Kasumi-1 (cell line): ENCODE measurements at regions not wholly inside any gene's neighbourhood (a gene's known extent, or its start where the extent isn't known, plus 50 kb on each side); places are given as distances from the start of the nearest gene placed in this dataset.

Source experiments
- DNase-seq, 2 experiments: peaks; one replicate each; lab custom pipeline; 2025; lab: John Stamatoyannopoulos, UW

DNA sequence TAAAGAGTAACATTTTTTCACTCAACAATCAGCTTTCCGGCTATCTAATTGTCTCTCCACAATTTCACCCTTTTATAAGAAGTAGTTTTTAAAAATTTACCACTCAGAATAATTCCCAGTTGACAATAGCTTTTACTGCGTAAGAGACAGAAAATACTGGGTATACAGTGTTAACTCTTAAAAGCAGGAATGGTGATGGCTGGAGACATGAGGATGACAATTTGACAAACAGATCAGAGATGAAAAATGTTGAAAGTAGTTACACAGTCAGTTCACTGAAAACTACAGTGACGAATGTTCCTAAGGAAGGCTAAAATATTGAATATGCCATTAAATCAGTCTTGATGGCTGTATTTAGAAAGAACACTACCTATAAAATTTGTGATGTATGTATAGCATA is 1146.8 kb upstream of the B3GALT2 start:
- DNase-seq = no peak

DNA sequence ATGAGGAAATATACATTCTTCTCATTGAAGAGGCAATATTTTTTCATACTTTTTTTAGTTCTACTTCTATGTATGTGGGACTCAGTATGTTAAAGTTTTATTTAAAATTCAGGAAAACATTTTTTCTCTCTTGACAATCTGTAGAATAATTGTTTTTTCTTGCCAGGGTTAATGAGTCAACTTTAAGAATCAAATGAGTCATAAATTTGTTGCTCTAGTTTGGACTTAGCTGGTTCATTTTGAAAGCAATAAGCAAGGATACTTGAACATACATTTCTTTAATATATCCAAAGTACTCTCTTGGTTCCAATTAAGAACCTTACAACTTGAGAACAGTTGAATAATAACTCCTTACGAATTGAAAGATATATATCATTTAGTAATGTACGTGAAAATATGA is 1145.3 kb upstream of the B3GALT2 start:
- no peak for DNase-seq

DNA sequence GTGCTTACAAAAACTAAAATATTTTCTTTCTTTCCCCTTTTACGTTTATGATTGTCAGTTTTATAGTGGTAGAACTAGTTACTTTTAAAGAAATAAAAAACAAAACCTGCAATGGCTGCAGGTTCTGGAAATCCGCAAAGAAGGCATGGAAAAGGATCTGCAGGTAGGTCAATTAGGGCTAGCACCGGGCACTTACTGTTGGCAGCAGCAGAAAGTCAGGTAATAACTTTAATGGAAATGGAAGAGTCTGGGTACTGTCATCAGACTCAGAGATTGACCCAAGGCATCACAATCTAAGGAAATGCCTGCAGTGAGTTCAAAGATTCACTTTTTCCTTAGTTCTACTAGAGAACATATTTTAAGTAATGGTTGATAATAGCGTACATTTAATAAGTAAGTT is 1136.3 kb upstream of the B3GALT2 start:
- no peak for DNase-seq

DNA sequence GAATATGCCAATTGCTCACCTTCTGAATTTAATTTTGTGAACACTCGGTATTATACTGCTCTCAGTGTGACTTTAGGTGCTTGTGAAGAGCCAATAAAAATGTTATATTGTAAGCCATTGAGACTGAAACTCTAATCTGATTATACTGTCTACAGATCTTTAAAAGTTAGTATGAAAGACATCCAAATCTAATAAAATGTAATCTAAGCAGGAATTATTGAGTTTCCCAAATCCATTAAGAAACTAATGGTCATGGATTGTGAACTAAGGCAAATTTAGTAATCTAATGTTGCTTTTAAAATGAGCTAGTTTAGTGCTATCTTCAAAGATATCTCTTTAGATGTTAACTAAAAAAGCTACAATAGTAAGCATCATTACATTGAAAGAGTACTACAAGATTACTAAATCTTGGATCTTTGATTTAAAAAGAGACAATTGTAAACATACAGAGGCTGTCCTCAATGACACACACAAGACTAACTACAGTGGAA is 1132.4 kb upstream of the B3GALT2 start:
- DNase-seq = no peak

DNA sequence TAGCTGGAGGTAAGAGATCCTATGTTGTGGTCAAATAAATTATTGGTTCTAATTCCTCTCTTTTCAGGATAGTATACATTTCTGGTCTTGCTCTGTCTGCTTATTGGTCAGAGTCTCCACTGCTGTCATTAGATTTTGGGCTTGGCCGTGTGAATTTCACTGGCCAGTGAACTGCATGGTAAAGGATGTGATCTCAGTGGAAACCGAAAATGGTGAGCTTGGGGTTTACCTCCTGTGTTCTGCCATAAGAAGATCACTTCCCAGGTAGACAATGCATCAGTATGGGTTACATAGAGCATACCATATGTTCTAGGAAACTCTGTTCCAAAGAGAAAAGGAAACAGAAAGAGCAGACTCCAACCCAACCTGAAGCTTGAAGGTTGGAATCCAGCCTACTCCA is 1123.3 kb upstream of the B3GALT2 start:
- no peak for DNase-seq

DNA sequence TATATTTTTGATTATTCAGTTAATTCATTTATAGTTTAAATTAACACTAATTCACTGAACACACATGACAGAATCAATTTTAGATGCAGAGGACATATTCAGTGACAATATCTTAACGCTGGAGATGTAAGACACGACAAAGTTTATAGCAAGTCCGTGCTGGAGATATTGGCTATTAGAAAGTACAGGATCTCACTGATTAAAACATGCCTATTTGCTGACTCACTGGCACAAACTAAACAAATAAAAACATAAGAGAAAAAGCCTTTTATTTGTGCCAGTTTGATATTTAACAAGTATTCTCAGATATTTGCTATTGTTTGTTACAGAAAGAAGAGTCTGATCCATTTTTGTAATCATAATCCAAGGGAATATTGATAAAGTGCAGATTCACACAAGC is 1122.9 kb upstream of the B3GALT2 start:
- DNase-seq = no peak

DNA sequence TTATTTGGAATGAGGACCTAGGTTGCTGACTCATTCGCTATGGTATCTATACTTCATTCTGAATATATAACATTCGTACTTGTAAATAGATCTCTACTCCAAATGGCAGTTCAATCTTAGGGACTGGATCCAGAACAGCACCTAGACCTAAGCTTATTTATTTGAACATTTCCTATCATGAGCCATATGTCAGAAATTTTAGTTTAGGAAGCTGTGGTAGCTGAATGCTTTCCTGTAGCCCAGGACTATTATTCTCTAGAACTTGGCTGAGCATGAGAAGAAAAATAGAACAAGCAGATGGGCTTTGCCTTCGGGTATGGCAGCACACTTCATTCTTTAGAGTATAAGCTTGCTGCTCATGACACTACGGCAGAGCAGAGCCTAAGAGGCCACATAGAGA is 1114.4 kb upstream of the B3GALT2 start:
- DNase-seq = no peak

DNA sequence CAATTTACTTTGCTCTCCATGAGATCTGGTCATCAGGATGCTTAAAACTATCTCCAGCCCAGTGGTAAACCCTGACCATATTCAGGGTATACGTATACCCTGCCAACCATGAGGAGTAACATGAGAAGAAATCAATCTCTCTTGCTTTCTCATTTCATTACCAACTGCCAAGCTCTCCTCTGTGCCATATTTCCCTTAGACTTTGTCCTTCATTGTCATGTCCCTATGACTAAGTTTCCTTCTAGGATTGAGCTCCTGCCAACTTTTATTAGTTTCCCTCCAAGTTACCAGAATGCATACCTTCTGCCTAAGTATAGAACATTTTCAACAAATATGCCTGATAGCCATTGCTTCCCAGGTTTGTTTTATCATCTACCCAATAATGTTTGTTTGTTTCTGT is 1113.9 kb upstream of the B3GALT2 start:
- no peak for DNase-seq

DNA sequence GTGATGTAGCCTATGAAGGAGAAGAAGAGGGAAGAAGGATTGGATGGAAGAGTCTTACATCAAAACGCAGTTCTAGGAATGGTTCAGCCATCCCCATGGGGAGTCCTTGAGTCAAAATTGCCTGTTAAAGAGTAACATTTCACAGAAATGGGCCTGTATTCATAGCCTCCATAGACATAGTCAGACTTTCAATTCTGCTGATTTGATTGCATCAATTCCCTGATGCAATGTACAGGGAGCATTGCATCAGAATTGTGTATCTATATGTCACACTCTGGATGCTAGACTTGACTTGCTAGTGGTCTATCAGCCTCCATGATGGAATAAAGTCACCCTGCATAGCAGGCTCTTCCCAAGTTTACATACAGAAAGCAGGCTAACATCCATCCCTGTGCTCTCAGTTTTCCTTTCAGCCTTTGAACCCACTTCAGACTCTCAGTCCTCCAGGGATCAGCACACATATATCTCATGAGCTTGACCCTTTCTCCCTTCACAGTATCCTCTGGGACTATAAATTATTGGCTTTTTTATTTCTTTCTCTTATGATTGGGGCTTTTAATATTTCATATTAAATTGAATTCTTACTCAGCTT is 1111.7 kb upstream of the B3GALT2 start:
- no peak for DNase-seq

DNA sequence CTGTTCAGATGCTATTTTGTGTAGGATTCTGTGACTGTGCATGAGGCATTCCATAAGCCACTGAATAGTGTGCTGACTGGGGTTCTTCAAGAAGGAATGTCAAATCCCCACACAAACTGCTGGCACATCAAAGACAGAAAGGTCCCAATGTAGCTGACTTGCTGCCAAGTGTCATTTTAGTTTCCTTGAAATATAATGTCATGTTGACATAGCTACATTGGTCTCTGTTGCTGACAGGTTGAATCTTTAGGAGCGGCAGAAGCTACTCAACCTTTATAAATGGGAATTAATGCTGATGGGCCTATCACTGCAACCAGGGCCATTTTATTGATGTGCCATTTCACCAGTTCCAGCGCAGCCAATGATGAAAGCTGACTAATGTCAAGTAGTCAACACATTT is 1110.7 kb upstream of the B3GALT2 start:
- no peak for DNase-seq

DNA sequence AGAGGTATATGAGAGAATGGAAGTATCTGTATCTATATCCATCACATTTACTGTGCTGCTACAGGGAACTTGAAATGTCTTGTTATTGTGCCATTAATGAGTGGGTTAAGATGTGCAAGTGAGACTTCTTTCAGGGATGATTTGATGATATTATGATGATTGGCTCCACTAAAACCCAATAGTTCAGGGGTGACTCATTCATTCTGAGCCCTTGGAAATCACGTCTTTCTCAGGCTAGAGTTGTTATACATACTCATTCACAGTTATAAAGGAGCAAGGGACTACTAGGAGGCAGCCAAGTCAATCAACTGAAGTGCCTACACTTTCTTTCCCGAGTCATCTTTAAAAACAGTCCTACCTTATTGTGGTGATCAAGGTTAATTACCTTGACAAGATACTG is 1109.8 kb upstream of the B3GALT2 start:
- no peak for DNase-seq

DNA sequence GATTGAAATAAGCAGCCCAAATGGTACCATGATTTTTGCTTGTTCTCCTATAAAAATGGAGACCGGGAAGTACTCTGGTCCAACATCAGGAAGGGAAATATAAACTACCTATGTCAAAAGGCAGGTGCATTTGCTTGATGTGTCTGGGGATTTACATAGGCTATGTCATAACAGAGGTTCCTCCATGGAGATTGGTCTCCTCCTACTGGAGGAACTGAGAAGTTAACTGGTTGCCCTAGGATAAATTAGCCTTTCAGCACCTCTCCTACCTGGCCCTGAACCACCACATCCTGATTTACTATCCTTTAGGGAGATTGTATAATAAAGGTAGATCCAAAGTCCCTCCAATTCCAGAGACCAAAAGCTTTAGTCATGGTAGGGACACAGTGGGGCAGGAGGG is 1109.3 kb upstream of the B3GALT2 start:
- DNase-seq = peak; percentile 37 to 55

DNA sequence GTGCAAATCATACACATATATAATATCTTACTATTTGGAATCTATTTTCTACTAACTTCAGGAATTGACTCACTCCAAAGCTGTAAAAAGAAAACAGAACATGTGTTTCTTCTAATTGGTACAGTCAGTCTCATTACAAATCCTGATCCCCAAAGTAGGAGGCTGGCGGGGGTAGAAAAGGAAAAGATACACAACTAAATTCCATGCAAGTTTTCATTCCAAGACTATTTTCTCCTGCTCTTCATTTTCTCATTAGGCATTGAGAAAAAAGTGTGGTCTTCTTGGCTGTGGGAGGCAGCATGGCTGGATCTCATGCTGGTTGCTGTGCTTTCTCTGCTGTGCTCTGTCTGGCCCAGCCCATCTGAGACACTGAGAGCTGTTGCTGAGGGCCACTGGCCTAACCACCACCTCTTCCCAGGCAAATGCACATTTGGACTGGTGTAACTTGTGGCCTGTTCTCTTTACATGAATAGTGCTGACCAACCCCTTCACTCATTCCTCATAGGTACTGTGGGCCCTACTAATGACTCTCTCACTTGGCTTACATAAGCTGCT is 1107.5 kb upstream of the B3GALT2 start:
- no peak for DNase-seq

DNA sequence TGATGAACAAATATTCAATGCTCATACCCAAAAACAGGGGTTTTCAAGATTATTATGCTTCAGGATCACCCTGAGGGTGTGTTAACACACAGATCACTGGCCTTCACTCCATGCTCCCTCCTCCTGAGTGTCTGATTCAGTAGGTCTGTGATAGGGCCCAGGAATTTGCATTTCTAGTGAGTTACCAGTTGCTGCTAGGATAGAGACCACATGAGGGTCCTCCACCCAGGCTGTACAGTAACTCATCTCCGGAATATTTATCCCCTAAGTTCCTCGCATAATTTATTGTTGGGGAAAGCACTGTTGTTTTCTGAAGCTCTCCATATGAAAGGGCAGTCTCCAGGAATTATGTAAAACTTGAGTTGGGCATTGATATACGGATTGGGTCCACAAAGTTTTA is 1106.6 kb upstream of the B3GALT2 start:
- DNase-seq = no peak

DNA sequence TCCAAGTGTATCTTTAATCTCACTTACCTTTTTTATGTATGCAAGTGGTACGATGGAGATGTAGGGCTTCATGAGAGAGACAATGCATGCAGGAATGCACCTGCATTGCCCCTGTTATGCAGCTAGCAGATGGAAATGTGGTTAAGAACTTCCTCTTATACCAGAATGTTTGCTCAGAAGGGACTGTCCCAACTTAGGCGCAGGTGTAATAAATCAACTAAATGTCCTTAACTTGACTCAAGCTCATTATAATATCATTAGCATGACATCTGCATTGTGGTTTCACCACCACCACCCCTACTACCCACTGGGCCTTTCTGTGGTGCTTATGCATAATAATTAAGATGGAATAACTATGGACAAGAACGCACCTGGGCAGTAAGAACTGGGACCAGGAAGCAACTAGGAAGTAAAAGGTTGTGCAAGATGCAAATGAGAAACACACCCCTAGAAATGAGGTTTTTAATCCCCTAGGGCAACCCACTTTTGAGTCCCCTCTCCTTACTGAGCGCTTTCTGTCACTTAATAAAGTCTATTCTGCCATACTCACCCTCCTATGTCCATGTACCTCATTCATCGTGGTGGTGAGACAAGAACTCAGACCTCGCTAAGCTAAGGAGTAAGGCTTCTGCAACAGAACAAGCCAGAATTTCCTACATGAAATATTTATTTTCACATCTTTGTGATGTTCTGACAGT is 1103.3 kb upstream of the B3GALT2 start:
- DNase-seq = no peak

DNA sequence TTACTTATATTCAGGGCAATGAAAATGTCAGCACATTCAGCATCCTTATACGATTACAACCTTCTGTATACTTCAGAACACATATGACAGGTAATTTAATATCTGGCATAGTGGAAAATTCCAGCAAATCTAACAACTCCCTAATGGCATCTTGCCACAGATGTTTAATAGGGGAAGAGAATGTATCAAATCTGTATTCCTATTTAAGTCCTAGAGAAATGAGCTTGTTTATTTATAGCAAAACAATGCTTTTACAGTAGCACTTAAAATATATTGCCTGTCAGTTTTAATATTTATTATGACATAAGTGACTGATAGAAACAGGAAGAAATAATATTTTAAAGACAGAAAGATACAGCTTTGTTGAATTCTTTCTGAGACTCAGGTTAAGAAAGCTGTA is 1101.8 kb upstream of the B3GALT2 start:
- DNase-seq = no peak

DNA sequence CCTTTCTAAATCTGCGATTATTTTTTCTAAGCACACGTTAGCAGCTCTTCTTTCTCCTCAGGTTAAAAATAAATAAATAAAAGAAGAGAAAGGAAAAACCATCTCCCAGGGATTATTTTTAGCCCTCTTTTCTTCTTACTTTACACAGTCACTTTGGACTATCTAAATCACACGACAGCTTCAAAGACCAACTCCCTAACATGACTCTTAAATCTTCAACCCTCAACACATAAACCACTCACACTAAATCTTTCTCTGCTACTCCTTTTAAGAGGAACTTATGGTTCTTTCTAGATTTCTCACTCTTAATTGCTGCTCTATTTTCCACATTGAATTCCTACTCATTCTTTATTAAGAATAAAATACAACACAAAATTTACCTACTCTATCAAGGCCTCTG is 1095.0 kb upstream of the B3GALT2 start:
- no peak for DNase-seq

DNA sequence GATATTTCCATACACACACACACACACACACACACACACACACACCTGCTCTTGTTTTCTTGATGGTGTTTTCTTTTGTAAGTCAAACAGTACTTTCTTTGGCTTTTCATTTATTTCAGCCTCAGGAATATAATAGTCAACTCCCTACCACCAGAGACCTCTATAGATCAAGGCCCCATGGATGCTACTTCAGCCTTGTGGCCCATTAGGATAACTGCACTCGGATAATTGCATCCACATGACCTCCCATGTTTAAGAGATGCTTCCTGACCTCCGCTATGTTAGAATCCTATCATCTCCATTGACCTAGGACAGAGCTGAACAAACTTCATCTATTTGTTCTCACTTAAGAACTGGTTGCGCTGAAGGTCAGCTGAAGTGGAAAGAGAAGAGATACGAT is 1094.0 kb upstream of the B3GALT2 start:
- no peak for DNase-seq

DNA sequence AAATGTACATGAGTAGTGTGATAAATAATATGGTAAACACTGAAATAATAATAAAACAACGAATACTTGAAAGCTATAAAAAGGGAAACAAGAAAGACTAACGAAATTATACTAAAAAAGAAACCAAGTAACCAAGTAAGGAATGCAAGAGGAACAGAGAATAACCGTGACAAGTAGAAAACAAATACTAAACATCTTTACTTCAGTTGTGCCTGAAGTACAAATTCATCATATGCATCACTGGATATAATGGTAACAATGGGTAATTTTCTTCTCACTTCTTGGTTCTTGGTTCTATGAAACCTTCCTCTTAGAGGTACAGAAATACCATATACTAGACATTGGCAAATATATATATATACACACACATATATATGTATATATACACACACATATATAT is 1093.6 kb upstream of the B3GALT2 start:
- no peak for DNase-seq

DNA sequence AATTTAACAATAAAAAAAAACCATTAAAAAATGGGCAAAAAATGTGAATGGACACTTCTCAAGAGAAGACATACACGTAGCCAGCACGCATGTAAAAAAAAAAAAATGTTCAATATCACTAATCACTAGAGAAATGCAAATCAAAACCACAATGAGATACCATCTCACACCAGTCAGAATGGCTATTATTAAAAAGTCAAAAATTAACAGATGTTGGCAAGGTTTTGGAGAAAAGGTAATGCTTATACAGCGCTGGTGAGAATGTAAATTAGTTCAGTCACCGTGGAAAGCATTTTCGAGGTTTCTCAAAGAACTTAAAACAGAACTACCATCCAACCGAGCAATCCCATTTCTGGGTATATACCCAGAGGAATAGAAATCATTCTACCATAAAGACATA is 1091.5 kb upstream of the B3GALT2 start:
- no peak for DNase-seq

DNA sequence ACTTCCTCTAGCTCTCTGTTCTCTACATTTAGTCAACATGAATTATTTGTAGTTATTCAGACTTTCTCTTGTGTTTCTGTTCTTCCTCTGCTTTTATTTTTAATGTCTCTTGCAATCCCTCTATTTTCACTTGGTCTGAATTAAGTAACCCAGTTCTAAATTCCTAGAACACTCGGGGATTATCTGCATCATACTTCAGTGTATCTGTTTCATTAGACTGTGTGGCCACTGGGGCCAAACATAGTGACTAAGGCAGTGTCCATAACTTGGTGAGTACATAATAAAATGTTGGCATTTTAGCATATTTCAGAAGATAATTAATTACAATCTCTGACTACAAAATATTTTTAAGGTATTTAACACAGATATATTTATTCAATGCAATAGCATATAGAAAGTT is 1087.2 kb upstream of the B3GALT2 start:
- no peak for DNase-seq

DNA sequence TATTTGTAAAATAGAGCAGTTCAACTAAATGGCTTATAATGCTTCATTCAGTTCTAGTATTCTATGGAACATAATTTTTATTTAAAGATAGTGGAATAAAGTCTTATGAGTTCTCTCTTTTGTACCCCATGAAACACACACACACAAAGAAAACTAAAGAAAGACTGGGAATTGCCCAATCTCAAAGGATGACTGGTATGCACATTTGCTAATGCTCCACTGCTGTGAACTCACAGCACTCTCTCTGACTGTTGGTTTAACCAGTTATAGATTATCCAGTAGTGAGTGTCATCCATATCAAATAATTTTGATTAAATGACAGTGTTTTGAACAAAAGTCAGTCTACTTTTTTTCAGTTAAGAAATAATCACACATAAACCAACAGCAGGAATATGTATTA is 1082.4 kb upstream of the B3GALT2 start:
- no peak for DNase-seq

DNA sequence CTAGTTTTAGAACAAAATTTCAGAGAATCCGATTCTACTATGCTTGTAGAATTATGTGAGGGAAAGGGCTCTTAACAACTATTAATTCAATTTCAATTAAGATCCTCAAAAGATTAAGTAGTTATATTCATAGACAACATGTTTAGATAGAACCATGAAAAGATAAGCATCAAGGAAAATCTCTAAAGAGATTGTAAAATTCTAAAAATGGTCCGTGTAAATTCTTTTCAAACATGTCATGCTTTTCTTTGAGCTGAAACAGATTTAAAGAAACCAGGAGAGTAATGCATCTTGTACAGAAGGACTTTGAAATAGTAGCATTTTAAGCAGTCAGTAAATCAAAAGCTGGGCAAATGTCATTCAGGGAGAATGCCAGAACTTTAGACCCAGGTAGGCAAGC is 1080.6 kb upstream of the B3GALT2 start:
- DNase-seq = no peak

DNA sequence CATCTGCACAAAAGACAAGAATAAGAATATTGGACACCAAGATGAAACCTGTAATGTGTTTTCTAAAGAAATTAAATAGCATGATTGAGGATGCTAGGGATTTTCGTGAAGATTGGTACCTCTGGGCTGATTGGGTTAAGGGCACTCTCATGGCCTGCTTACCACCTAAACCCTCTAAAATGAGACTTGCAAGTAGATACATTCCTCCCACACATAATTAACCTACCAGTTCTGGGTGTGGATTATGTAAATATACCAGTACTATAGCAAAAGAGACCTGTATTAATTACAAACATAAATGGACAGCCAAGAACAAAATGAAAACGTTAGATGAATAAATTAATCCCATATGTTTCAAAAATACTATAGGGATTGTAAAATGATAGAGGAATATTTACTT is 1069.6 kb upstream of the B3GALT2 start:
- no peak for DNase-seq
